Kidney (tissue), 13 donors: ENCODE measurements at regions not wholly inside any gene's neighbourhood (a gene's known extent, or its start where the extent isn't known, plus 50 kb on each side); places are given as distances from the start of the nearest gene placed in this dataset.

ENCODE experiments used
- DNase-seq, 5 donors: peaks; one replicate each; pipeline ENCODE4 v3.0.0-alpha.2; 2013 to 2020
- FAIRE-seq: peaks from 2 replicates; lab custom pipeline; 2012; peaks lifted over from hg19 to GRCh38; lab: Jason Lieb, UNC
- H3K27ac ChIP-seq, 2 donors: one replicate each; pipeline ENCODE4 v1.7.0; 2013; ENCODE audit warnings: low read depth in 2 of 2, low read length in 2 of 2, inconsistent platforms in 1 of 2
- H3K27me3 ChIP-seq: one replicate; pipeline ENCODE4 v1.7.1; 2013; ENCODE audit warnings: low read length, inconsistent platforms; ENCODE audit not compliant: control insufficient read depth, insufficient read depth
- H3K36me3 ChIP-seq, 3 donors: one replicate each; pipeline versions ENCODE4 v1.7.0 to v1.7.1; 2013; ENCODE audit warnings: low read length in 3 of 3, control low read depth in 1 of 3, inconsistent platforms in 1 of 3; ENCODE audit not compliant: insufficient read depth in 3 of 3, control insufficient read depth in 2 of 3
- H3K4me1 ChIP-seq, 3 donors: one replicate each; pipeline versions ENCODE4 v1.7.0 to v1.7.1; 2013; ENCODE audit warnings: low read length in 3 of 3, inconsistent platforms in 1 of 3, low read depth in 1 of 3; ENCODE audit not compliant: control insufficient read depth in 2 of 3, insufficient read depth in 2 of 3
- H3K4me3 ChIP-seq, 3 donors: one replicate each; pipeline versions ENCODE4 v1.7.0 to v1.8.1; 2013; ENCODE audit warnings: low read length in 3 of 3, control low read depth in 1 of 3, inconsistent platforms in 1 of 3
- H3K9ac ChIP-seq, 3 donors: one replicate each; pipeline versions ENCODE4 v1.7.0 to v1.7.1; 2013; ENCODE audit warnings: low read length in 3 of 3, control low read depth in 1 of 3, inconsistent platforms in 1 of 3
- H3K9me3 ChIP-seq, 3 donors: one replicate each; pipeline versions ENCODE4 v1.7.0 to v1.7.1; 2013; ENCODE audit warnings: low read length in 3 of 3, control low read depth in 1 of 3, inconsistent platforms in 1 of 3; ENCODE audit not compliant: control insufficient read depth in 2 of 3, insufficient read depth in 1 of 3
- intact Hi-C: fragments of 100-400 bp; cut with DNase I; formaldehyde crosslinking; loops from one replicate; pipeline ENCODE4 v1.11.1; 2022
- TF ChIP-seq, protein P1 (sequence below): IDR thresholded peaks from 3 replicates; pipeline ENCODE4 v1.5.1; 2012; ENCODE audit warnings: mild to moderate bottlenecking, moderate library complexity, borderline replicate concordance; ENCODE audit not compliant: insufficient read depth; ENCODE audit errors: extremely low read depth
- donor health status: control.
- donor health status: control.
- donor health status: control.
- donor health status: control.
- donor health status: control.
- donor health status: DM: yes; HTN: yes; CAD: no.
- donor health status: Normal renal cell carcinoma (clear cell type).

DNA sequence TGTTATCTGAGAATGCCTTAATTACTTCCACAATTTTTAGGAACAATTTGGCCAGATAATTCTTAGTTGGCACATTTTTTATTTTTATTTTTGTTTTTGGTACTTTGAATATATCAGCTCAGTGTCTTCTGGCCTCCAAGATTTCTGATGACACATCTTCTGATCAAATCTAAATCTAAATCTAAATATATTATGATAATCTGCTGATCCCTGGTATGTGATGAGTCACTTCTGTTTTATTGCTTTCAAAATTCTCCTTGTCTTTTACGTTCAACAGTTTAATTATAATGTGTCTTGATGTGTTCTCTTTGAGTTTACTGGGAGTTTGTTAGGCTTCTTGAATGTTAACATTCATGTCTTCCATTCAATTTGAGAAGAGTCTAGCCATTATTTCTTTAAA lies 436.8 kb downstream of the CDH9 start:
- Histone ChIP-seq H3K36me3 (no peaks in the 10 kb centered on the region), H3K27me3 (no peaks in the 10 kb centered on the region), H3K9me3 (no peaks in the 10 kb centered on the region), H3K9ac (no peak overlapping the region), H3K27ac (no peak overlapping the region), H3K4me3 (no peak overlapping the region), H3K4me1 (no peaks in the 10 kb centered on the region)
- intact Hi-C loops: no loop called here
- TF ChIP-seq, protein P1, sequence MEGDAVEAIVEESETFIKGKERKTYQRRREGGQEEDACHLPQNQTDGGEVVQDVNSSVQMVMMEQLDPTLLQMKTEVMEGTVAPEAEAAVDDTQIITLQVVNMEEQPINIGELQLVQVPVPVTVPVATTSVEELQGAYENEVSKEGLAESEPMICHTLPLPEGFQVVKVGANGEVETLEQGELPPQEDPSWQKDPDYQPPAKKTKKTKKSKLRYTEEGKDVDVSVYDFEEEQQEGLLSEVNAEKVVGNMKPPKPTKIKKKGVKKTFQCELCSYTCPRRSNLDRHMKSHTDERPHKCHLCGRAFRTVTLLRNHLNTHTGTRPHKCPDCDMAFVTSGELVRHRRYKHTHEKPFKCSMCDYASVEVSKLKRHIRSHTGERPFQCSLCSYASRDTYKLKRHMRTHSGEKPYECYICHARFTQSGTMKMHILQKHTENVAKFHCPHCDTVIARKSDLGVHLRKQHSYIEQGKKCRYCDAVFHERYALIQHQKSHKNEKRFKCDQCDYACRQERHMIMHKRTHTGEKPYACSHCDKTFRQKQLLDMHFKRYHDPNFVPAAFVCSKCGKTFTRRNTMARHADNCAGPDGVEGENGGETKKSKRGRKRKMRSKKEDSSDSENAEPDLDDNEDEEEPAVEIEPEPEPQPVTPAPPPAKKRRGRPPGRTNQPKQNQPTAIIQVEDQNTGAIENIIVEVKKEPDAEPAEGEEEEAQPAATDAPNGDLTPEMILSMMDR: no peak
- DNase-seq (no peak), FAIRE-seq (no peak)

DNA sequence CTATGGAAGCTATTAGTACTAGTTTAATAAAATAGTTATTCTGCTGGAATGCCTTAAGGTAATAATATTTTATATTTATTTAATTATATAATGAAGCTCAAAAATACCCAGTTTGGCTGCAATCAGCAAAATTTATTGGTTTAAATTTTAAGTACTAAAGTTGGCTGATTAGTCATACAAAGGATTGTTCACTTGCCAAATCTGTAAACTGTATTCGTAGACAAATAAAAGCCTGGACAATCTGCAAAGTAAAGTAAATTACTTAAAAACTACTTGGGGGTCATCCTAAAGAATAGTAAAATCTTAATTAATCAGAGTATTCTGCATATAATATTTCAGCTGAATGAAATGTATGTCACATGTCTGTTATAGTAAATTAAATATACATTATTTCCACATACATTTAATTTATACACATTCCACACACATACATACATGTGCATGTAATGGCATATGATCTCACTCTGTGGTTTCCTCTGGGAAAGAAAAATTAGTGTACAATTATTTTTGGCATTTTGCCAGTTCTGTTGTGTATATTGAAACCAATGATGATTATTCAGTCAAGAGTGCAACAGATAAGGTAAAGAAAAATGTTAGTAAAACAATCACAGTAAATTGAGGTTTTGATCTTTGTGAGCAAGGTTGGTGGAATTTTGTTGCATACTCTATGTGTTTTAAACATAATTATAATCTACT lies 455.9 kb downstream of the CDH9 start:
- Histone ChIP-seq H3K36me3 (no peaks in the 10 kb centered on the region), H3K27me3 (no peaks in the 10 kb centered on the region), H3K4me3 (no peak overlapping the region), H3K9me3 (peaks cover 0 to 2% (median 0%) of the 10 kb centered on the region in 3 donors), H3K4me1 (no peaks in the 10 kb centered on the region), H3K27ac (no peak overlapping the region), H3K9ac (no peak overlapping the region)
- DNase-seq (no peak), FAIRE-seq (no peak)
- intact Hi-C loops: no loop called here
- TF ChIP-seq, protein P1: no peak

DNA sequence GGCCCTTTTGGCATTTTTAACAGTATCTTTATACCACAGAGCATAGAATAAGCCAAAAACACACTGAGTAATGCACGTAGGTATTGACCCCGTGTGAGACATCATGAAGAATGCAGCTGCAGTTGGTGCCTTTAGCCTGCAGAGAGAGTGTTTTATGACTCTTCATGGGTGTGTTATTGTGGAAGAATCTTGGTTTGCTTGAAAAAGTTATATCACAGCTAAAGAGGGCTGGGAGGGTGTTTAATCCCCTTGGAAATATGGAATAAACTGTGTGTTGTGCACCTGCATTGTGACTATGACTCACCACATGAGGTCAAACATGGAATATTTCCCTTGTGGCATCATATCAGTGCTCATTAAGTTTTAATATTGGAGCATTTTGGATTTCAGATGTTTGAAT lies 458.7 kb downstream of the CDH9 start:
- TF ChIP-seq, protein P1: no peak
- Histone ChIP-seq H3K27me3 (no peaks in the 10 kb centered on the region), H3K9me3 (peaks cover 0 to 2% (median 0%) of the 10 kb centered on the region in 3 donors), H3K36me3 (no peaks in the 10 kb centered on the region), H3K4me1 (no peaks in the 10 kb centered on the region), H3K9ac (no peak overlapping the region), H3K4me3 (no peak overlapping the region), H3K27ac (no peak overlapping the region)
- no peak for DNase-seq
- intact Hi-C loops: no loop called here
- FAIRE-seq: no peak
